ENCODE measurements at regions not wholly inside any gene's neighbourhood (a gene's known extent, or its start where the extent isn't known, plus 50 kb on each side); places are given as distances from the start of the nearest gene placed in this dataset.
"Not testable (repeated sequence)": the region's sequence is repeated elsewhere in the genome, so short reads cannot be mapped to it uniquely, and the experiment has no call there.

DNA sequence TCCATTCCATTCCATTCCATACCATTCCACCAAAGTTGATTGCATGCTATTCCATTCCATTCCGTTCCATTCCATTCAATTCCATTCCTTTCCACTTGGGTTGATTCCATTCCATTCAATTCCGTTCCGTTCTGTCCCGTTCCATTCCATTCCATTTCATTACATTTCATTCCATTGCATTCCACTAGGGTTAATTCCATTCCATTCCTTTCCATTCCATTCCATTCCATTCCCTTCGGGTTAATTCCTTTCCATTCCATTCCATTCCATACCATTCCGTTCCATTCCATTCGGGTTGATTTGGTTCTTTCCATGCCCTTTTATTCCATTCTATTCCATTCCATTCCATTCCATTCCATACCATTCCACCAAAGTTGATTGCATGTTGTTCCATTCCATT, 131.9 kb downstream of the CWH43 start:
- H3K27me3 ChIP-seq (ENCODE audit: insufficient read depth, low read length); H3K4me1 ChIP-seq (ENCODE audit: insufficient read depth, low read length); H3K27ac ChIP-seq (ENCODE audit: low read depth, low read length); H3K9ac ChIP-seq (ENCODE audit: low read depth, low read length); H3K36me3 ChIP-seq (ENCODE audit: insufficient read depth, low read length): not testable (repeated sequence)
- WGBS, result 88% methylated on average over 7 of the region's 7 CpGs
- H3K4me3 ChIP-seq (ENCODE audit: low read length), result peak overlapping the region; percentile 13; the same call in 1 of the 2 replicates
- H3K9me3 ChIP-seq (ENCODE audit: insufficient read depth, low read depth, low read length), result peaks cover 77% of the 10 kb centered on the region

DNA sequence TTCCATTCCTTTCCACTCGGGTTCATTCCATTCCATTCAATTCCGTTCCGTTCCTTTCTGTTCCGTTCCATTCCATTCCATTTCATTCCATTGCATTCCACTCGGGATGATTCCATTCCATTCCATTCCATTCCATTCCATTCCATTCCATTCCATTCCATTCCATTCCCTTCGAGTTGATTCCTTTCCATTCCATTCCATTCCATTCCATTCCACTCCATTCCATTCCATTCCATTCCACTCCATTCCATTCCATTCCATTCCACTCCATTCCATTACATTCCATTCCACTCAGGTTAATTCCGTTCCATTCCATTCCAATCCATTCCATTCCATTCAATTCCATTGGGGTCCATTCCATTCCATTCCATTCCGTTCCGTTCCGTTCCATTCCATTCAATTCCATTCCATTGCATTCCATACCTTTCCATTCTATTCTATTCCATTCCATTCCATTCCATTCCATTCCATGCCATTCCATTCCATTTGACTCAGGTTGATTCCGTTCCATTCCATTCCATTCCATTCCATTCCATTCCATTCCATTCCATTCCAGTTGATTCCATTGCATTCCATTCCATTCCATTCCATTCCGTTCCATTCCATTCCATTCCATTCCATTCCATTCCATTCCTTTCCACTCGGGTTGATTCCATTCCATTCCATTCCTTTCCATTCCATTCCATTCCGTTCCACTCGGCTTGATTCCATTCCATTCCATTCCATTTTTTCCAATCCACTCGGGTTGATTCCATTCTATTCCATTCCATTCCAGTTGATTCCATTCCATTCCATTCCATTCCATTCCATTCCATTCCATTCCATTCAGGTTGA, 132.5 kb downstream of the CWH43 start:
- peak overlapping the region; percentile 0; the same call in 1 of the 2 replicates for H3K4me3 ChIP-seq (ENCODE audit: low read length)
- peaks cover 70% of the 10 kb centered on the region for H3K9me3 ChIP-seq (ENCODE audit: insufficient read depth, low read depth, low read length)
- 64% methylated on average over 16 of the region's 16 CpGs for WGBS

DNA sequence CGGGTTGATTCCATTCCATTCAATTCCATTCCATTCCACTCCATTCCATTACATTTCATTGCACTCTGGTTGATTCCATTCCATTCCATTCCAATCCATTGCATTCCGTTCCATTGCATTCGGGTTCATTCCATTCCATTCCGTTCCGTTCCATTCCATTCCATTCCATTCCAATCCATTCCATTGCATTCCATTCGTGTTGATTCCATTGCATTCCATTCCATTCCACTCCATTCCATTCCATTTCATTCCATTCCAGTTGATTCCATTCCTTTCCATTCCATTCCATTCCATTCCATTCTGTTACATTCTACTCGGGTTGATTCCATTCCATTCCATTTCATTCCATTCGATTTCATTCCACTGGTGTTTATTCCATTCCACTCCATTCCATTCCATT, 133.3 kb downstream of the CWH43 start:
- H3K27ac ChIP-seq (ENCODE audit: low read depth, low read length); H3K36me3 ChIP-seq (ENCODE audit: insufficient read depth, low read length); H3K9ac ChIP-seq (ENCODE audit: low read depth, low read length); H3K27me3 ChIP-seq (ENCODE audit: insufficient read depth, low read length); H3K4me1 ChIP-seq (ENCODE audit: insufficient read depth, low read length): not testable (repeated sequence)
- Histone ChIP-seq H3K9me3 (ENCODE audit: insufficient read depth, low read depth, low read length) (peaks cover 63% of the 10 kb centered on the region), H3K4me3 (ENCODE audit: low read length) (peak overlapping the region; percentile 0; the same call in 1 of the 2 replicates)
- WGBS, result 63% methylated on average over 8 of the region's 8 CpGs

More for the DNA sequence above, 132.5 kb downstream of the CWH43 start:
- H3K36me3 ChIP-seq (ENCODE audit: insufficient read depth, low read length); H3K9ac ChIP-seq (ENCODE audit: low read depth, low read length); H3K4me1 ChIP-seq (ENCODE audit: insufficient read depth, low read length); H3K27ac ChIP-seq (ENCODE audit: low read depth, low read length); H3K27me3 ChIP-seq (ENCODE audit: insufficient read depth, low read length): not testable (repeated sequence)

DNA sequence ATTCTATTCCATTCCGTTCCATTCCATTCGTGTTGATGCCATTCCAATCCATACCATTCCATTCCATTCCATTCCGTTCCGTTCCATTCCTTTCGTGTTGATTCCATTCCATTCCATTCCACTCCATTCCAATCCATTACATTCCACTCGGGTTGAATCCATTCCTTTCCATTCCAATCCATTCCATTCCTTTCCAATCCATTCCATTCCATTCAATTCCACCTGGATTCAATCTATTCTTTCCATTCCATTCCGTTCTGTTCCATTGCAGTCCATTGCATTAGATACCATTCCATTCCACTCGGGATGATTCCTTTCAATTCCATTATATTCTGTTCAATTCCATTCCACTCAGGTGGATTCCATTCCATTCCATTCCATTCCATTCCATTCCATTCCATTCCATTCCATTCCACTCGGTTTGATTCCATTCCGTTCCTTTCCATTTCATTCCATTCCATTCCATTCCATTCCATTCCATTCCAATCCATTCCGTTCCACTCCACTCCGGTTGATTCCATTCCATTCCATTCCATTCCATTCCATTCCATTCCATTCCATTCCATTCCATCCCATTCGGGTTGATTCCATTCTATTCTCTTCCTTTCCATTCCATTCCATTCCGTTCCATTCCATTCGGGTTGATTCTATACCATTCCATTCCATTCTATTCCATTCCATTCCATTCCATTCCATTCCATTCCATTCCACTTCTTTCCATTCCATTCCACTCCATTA, 134.1 kb downstream of the CWH43 start:
- H3K4me3 ChIP-seq (ENCODE audit: low read length), result peak overlapping the region; percentile 7; the same call in 1 of the 2 replicates
- not testable (repeated sequence) for H3K27ac ChIP-seq (ENCODE audit: low read depth, low read length); H3K36me3 ChIP-seq (ENCODE audit: insufficient read depth, low read length); H3K27me3 ChIP-seq (ENCODE audit: insufficient read depth, low read length); H3K4me1 ChIP-seq (ENCODE audit: insufficient read depth, low read length); H3K9ac ChIP-seq (ENCODE audit: low read depth, low read length)
- WGBS, result 64% methylated on average over 15 of the region's 15 CpGs
- peaks cover 57% of the 10 kb centered on the region for H3K9me3 ChIP-seq (ENCODE audit: insufficient read depth, low read depth, low read length)

DNA sequence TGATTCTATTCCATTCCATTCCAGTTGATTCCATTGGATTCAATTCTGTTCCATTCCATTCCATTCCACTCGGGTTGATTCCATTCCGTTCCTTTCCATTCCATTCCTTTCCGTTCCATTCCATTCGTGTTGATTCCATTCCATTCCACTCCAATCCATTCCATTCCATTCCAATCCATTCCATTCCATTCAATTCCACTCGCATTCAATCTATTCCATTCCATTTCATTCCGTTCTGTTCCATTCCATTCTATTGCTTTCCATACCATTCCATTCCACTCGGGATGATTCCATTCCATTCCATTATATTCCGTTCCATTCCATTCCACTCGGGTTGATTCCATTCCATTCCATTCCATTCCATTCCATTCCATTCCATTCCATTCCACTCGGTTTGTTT, 134.7 kb downstream of the CWH43 start:
- peaks cover 51% of the 10 kb centered on the region for H3K9me3 ChIP-seq (ENCODE audit: insufficient read depth, low read depth, low read length)
- not testable (repeated sequence) for H3K27me3 ChIP-seq (ENCODE audit: insufficient read depth, low read length); H3K36me3 ChIP-seq (ENCODE audit: insufficient read depth, low read length); H3K27ac ChIP-seq (ENCODE audit: low read depth, low read length); H3K9ac ChIP-seq (ENCODE audit: low read depth, low read length); H3K4me1 ChIP-seq (ENCODE audit: insufficient read depth, low read length)
- WGBS, result 79% methylated on average over 10 of the region's 10 CpGs
- peak overlapping the region; percentile 0; the same call in 1 of the 2 replicates for H3K4me3 ChIP-seq (ENCODE audit: low read length)

DNA sequence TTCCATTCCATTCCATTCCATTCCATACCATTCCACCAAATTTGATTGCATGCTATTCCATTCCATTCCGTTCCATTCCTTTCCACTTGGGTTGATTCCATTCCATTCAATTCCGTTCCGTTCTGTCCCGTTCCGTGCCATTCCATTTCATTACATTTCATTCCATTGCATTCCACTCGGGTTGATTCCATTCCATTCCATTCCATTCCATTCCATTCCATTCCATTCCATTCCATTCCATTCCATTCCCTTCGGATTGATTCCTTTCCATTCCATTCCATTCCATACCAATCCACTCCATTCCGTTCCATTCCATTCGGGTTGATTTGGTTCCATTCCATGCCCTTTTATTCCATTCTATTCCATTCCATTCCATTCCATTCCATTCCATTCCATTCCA, 140.4 kb downstream of the CWH43 start:
- H3K4me1 ChIP-seq (ENCODE audit: insufficient read depth, low read length); H3K9me3 ChIP-seq (ENCODE audit: insufficient read depth, low read depth, low read length); H3K36me3 ChIP-seq (ENCODE audit: insufficient read depth, low read length); H3K9ac ChIP-seq (ENCODE audit: low read depth, low read length); H3K27ac ChIP-seq (ENCODE audit: low read depth, low read length); H3K4me3 ChIP-seq (ENCODE audit: low read length); H3K27me3 ChIP-seq (ENCODE audit: insufficient read depth, low read length): not testable (repeated sequence)
- 81% methylated on average over 4 of the region's 9 CpGs for WGBS

DNA sequence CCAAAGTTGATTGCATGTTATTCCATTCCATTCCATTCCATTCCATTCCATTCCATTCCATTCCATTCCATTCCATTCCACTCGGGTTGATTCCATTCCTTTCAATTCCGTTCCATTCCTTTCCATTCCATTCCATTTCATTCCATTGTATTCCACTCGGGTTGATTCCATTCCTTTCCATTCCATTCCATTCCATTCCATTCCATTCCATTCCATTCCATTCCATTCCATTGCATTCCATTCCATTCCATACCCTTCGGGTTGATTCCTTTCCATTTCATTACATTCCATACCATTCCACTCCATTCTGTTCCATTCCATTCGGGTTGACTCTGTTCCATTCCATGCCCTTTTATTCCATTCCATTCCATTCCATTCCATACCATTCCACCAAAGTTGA, 140.8 kb downstream of the CWH43 start:
- not testable (repeated sequence) for H3K36me3 ChIP-seq (ENCODE audit: insufficient read depth, low read length); H3K9me3 ChIP-seq (ENCODE audit: insufficient read depth, low read depth, low read length); H3K9ac ChIP-seq (ENCODE audit: low read depth, low read length); H3K27ac ChIP-seq (ENCODE audit: low read depth, low read length); H3K27me3 ChIP-seq (ENCODE audit: insufficient read depth, low read length); H3K4me3 ChIP-seq (ENCODE audit: low read length); H3K4me1 ChIP-seq (ENCODE audit: insufficient read depth, low read length)
- no CpG with 5 or more reads among the region's 5 CpGs for WGBS

DNA sequence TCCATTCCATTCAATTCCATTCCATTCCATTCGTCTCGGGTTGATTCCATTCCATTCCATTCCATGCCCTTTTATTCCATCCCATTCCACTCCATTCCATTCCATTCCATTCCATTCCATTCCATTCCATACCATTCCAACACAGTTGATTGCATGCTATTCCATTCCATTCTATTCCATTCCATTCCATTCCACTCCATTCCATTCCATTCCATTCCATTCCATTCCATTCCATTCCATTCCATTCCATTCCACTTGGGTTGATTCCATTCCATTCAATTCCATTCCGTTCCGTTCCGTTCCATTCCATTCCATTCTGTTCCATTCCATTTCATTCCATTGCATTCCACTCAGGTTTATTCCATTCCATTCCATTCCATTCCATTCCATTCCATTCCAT, 143.3 kb downstream of the CWH43 start:
- H3K27me3 ChIP-seq (ENCODE audit: insufficient read depth, low read length); H3K36me3 ChIP-seq (ENCODE audit: insufficient read depth, low read length); H3K27ac ChIP-seq (ENCODE audit: low read depth, low read length); H3K4me1 ChIP-seq (ENCODE audit: insufficient read depth, low read length); H3K9ac ChIP-seq (ENCODE audit: low read depth, low read length); H3K4me3 ChIP-seq (ENCODE audit: low read length): not testable (repeated sequence)
- H3K9me3 ChIP-seq (ENCODE audit: insufficient read depth, low read depth, low read length), result peaks cover 16% of the 10 kb centered on the region
- WGBS, result no CpG with 5 or more reads among the region's 5 CpGs

DNA sequence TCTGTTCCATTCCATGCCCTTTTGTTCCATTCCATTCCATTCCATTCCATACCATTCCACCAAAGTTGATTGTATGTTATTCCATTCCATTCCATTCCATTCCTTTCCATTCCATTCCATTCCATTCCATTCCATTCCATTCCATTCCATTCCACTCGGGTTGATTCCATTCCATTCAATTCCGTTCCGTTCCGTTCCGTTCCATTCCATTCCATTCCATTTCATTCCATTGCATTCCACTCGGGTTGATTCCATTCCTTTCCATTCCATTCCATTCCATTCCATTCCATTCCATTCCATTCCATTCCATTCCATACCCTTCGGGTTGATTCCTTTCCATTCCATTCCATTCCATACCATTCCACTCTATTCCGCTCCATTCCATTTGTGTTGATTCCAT, 143.8 kb downstream of the CWH43 start:
- H3K9ac ChIP-seq (ENCODE audit: low read depth, low read length); H3K4me3 ChIP-seq (ENCODE audit: low read length); H3K27ac ChIP-seq (ENCODE audit: low read depth, low read length); H3K27me3 ChIP-seq (ENCODE audit: insufficient read depth, low read length); H3K36me3 ChIP-seq (ENCODE audit: insufficient read depth, low read length); H3K4me1 ChIP-seq (ENCODE audit: insufficient read depth, low read length): not testable (repeated sequence)
- H3K9me3 ChIP-seq (ENCODE audit: insufficient read depth, low read depth, low read length), result peaks cover 14% of the 10 kb centered on the region; the same call in 1 of the 2 replicates
- 54% methylated on average over 6 of the region's 8 CpGs for WGBS

DNA sequence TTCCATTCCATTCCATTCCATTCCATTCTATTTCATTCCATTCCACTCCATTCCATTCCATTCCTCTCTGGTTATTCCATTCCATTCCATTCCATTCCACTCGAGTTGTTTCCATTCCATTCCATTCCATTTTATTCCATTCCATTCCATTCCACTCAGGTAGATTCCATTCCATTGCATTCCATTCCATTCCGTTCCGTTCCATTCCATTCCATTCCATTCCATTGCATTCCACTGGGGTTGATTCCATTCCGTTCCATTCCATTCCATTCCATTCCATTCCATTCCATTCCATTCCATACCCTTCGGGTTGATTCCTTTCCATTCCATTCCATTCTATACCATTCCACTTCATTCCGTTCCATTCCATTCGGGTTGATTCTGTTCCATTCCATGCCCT, 144.6 kb downstream of the CWH43 start:
- not testable (repeated sequence) for H3K27me3 ChIP-seq (ENCODE audit: insufficient read depth, low read length); H3K4me3 ChIP-seq (ENCODE audit: low read length); H3K27ac ChIP-seq (ENCODE audit: low read depth, low read length); H3K9ac ChIP-seq (ENCODE audit: low read depth, low read length); H3K36me3 ChIP-seq (ENCODE audit: insufficient read depth, low read length); H3K4me1 ChIP-seq (ENCODE audit: insufficient read depth, low read length)
- 0% methylated on average over 2 of the region's 7 CpGs for WGBS
- H3K9me3 ChIP-seq (ENCODE audit: insufficient read depth, low read depth, low read length), result peaks cover 14% of the 10 kb centered on the region; the same call in 1 of the 2 replicates

DNA sequence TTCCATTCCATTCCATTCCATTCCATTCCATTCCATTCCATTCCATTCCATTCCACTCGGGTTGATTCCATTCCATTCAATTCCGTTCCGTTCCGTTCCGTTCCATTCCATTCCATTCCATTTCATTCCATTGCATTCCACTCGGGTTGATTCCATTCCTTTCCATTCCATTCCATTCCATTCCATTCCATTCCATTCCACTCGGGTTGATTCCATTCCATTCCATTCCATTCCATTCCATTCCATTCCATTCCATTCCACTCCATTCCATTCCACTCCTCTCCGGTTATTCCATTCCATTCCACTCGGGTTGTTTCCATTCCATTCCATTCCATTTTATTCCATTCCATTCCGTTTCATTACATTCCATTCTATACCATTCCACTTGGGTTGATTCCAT, 151.0 kb downstream of the CWH43 start:
- H3K9me3 ChIP-seq (ENCODE audit: insufficient read depth, low read depth, low read length), result peaks cover 10% of the 10 kb centered on the region
- not testable (repeated sequence) for H3K27ac ChIP-seq (ENCODE audit: low read depth, low read length); H3K9ac ChIP-seq (ENCODE audit: low read depth, low read length); H3K4me1 ChIP-seq (ENCODE audit: insufficient read depth, low read length); H3K27me3 ChIP-seq (ENCODE audit: insufficient read depth, low read length); H3K36me3 ChIP-seq (ENCODE audit: insufficient read depth, low read length); H3K4me3 ChIP-seq (ENCODE audit: low read length)
- 40% methylated on average over 7 of the region's 10 CpGs for WGBS

All from HUES64 (cell line).